ENCODE measurements at regions not wholly inside any gene's neighbourhood (a gene's known extent, or its start where the extent isn't known, plus 50 kb on each side); places are given as distances from the start of the nearest gene placed in this dataset.

GRCh38 chr5:165157219-165157618 lies 1651.8 kb downstream of the MAT2B start:
- TF ChIP-seq, protein P1, sequence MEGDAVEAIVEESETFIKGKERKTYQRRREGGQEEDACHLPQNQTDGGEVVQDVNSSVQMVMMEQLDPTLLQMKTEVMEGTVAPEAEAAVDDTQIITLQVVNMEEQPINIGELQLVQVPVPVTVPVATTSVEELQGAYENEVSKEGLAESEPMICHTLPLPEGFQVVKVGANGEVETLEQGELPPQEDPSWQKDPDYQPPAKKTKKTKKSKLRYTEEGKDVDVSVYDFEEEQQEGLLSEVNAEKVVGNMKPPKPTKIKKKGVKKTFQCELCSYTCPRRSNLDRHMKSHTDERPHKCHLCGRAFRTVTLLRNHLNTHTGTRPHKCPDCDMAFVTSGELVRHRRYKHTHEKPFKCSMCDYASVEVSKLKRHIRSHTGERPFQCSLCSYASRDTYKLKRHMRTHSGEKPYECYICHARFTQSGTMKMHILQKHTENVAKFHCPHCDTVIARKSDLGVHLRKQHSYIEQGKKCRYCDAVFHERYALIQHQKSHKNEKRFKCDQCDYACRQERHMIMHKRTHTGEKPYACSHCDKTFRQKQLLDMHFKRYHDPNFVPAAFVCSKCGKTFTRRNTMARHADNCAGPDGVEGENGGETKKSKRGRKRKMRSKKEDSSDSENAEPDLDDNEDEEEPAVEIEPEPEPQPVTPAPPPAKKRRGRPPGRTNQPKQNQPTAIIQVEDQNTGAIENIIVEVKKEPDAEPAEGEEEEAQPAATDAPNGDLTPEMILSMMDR (IDR thresholded peaks at IDR 0.05; ENCODE audit: low read length) = no peak
- TF ChIP-seq EZH2 (IDR thresholded peaks at IDR 0.05; ENCODE audit: borderline replicate concordance, low read length) = no peak
